Mucosa of descending colon (tissue), 3 donors: ENCODE measurements at regions not wholly inside any gene's neighbourhood (a gene's known extent, or its start where the extent isn't known, plus 50 kb on each side); places are given as distances from the start of the nearest gene placed in this dataset.

ENCODE experiments used
- ATAC-seq: fragments of 200-7000 bp; cut with Tn5 transposase; one replicate; pipeline ENCODE4 v1.9.1; 2020; ENCODE audit warnings: mild to moderate bottlenecking, moderate library complexity
- DNase-seq, 3 donors: peaks; one replicate each; pipeline ENCODE4 v3.0.0-alpha.2; 2020
- H3K36me3 ChIP-seq: fragments of 200-600 bp; one replicate; pipeline ENCODE4 v1.8.0; 2021; ENCODE audit warnings: low read depth, mild to moderate bottlenecking
- H3K4me1 ChIP-seq: fragments of 200-600 bp; one replicate; pipeline ENCODE4 v1.8.0; 2021; ENCODE audit warnings: low read depth, mild to moderate bottlenecking
- H3K4me3 ChIP-seq: fragments of 200-600 bp; one replicate; pipeline ENCODE4 v1.8.0; 2021; ENCODE audit warnings: mild to moderate bottlenecking
- H3K9me3 ChIP-seq: fragments of 200-600 bp; one replicate; pipeline ENCODE4 v1.8.0; 2021; ENCODE audit warnings: mild to moderate bottlenecking
- CTCF ChIP-seq: fragments of 200-600 bp; IDR thresholded peaks from one replicate; pipeline ENCODE4 v1.8.0; 2022; ENCODE audit warnings: antibody characterized with exemption, mild to moderate bottlenecking
- intact Hi-C, 2 donors: fragments of 100-400 bp; cut with DNase I in 1 of 2; cut with micrococcal nuclease in 1 of 2; formaldehyde crosslinking; loops; one replicate each; pipeline versions ENCODE4 v1.11.0 to v1.11.1; 2022; cut with DNase I, micrococcal nuclease
- donor health status: DM: no; HTN: no; CAD: no; lungs with moderate emphysema.
- donor health status: DM: no; HTN: no; CAD: no.
- donor health status: DM: no; HTN: yes; CAD: no.

DNA sequence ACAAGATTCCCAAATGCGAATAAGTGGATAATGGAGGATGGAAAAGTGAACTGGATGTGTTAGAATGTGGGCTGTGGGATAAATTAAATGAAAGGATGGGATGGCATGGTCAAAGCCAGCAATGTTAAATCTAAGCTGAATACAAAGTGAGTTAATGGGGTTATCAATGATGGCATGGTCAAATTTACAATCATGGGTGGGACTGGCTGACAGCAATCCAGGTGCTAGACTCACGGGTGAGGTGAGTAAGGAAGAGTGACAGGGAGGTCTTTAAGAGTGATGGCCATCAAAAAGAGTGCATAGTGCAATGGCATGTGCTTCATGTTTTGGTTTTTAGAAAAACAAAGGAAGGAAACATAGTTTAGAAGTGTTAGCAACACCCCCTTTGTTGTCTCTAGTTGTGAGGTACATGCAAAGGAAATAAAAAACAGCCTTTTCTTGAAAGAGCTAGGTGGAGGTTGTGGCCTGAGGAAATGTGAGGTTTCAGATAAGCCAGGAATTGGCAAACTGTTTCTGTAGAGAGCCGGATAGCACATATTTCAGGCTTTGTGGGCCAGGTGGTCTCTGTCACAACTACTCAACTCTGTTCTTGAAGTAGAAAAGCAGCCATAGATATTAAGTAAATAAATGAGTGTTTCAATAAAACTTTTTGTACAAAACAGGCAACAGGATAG is 328.7 kb downstream of the RPL10L start:
- H3K4me1 ChIP-seq = no peaks in the 10 kb centered on the region
- no peak for ATAC-seq
- no peak overlapping the region for H3K4me3 ChIP-seq
- intact Hi-C loops = no loop called here
- TF ChIP-seq CTCF = no peak
- DNase-seq = no peak
- H3K9me3 ChIP-seq = no peaks in the 10 kb centered on the region
- H3K36me3 ChIP-seq = no peaks in the 10 kb centered on the region

DNA sequence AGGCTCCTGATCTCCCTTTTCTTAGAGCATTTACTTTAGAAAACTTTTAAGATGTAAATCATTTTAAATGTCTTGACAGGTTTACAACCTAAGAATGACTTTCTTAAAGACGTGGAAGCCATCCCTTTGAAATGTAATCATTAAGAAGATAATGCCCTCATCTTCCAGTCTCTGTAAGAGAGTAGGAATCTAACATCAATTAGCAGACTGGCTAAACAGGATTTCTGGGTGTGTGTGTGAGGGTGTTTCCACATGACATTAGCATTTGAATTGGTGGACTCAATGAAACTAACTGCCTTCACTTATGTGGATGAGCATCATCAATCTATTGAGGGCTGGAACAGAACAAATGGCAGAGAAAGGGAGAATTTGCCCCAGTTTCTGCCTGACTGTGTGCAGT is 329.5 kb downstream of the RPL10L start:
- Histone ChIP-seq H3K4me1 (no peaks in the 10 kb centered on the region), H3K36me3 (no peaks in the 10 kb centered on the region), H3K4me3 (no peak overlapping the region), H3K9me3 (no peaks in the 10 kb centered on the region)
- no peak for DNase-seq
- TF ChIP-seq CTCF = no peak
- intact Hi-C loops = no loop called here
- ATAC-seq = no peak

GRCh38 chr14:46306267-46306666 is 345.3 kb downstream of the RPL10L start:
- no peak for ATAC-seq
- intact Hi-C loops = no loop called here
- no peak for DNase-seq
- TF ChIP-seq CTCF = no peak
- Histone ChIP-seq H3K4me1 (no peaks in the 10 kb centered on the region), H3K9me3 (no peaks in the 10 kb centered on the region), H3K36me3 (no peaks in the 10 kb centered on the region), H3K4me3 (no peak overlapping the region)

GRCh38 chr14:46300765-46301164 is 350.8 kb downstream of the RPL10L start:
- intact Hi-C loops = no loop called here
- ATAC-seq = no peak

DNA sequence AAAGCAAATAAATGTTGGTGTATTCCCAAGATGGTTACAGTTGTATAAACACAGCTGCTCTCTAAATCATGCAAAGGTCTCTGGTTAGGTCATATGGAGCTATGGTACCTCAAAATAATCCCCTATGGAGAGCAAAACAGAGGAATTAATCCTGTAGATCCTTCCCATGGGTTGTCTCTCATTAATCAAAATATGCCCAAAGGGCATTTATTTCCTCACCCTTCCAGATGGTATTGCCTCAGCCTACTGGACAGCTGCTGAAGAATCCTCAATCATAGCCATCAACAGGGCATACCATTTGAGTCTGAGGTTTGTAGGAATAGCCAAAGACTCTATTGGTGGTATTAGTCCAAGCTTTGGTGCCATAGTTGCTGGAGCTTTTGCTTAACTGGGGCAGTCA is 360.9 kb downstream of the RPL10L start:
- H3K4me1 ChIP-seq = no peaks in the 10 kb centered on the region
- no peaks in the 10 kb centered on the region for H3K9me3 ChIP-seq
- ATAC-seq (no peak), DNase-seq (no peak)
- no peak overlapping the region for H3K4me3 ChIP-seq
- TF ChIP-seq CTCF = no peak
- no peaks in the 10 kb centered on the region for H3K36me3 ChIP-seq
- intact Hi-C loops = no loop called here

More at GRCh38 chr14:46300765-46301164, 350.8 kb downstream of the RPL10L start:
- no peak for TF ChIP-seq CTCF
- no peak for DNase-seq
- Histone ChIP-seq H3K4me1 (no peaks in the 10 kb centered on the region), H3K4me3 (no peak overlapping the region), H3K9me3 (no peaks in the 10 kb centered on the region), H3K36me3 (no peaks in the 10 kb centered on the region)

DNA sequence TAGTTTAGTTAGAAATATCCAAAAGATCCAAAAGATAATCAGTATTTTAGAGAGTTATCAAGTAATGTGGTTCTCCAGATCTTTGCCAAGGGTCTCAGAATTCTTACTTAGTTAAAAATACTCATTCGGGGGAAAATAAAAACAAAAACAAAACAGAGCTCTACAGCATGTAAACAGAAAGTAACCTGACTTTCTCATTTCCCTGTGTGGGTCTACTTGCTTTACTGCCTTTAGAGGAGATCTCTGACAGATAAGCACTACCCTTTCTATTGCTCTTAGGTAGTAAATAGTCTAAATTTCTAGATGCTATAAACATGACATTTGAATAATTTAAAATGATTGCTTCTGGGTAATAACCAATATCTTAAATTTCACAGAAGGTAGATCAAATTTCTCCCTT is 371.8 kb downstream of the RPL10L start:
- ATAC-seq = no peak
- H3K36me3 ChIP-seq = no peaks in the 10 kb centered on the region
- intact Hi-C loops = no loop called here
- DNase-seq = no peak
- no peak overlapping the region for H3K4me3 ChIP-seq
- no peaks in the 10 kb centered on the region for H3K4me1 ChIP-seq
- no peak for TF ChIP-seq CTCF
- no peaks in the 10 kb centered on the region for H3K9me3 ChIP-seq
